RWPE2 (cell line): ENCODE measurements at regions not wholly inside any gene's neighbourhood (a gene's known extent, or its start where the extent isn't known, plus 50 kb on each side); places are given as distances from the start of the nearest gene placed in this dataset.

Experiments
- ATAC-seq: fragments of 200-7000 bp; cut with Tn5 transposase; 3 replicates; pipeline ENCODE4 v1.9.1; 2021; ENCODE audit warnings: low read depth
- DNase-seq: peaks from one replicate; pipeline ENCODE4 v3.0.0-alpha.2; 2020; ENCODE audit warnings: low spot score
- H3K27ac ChIP-seq: fragments of 450-650 bp; 2 replicates; pipeline ENCODE4 v1.5.1; 2017; ENCODE audit warnings: mild to moderate bottlenecking; ENCODE audit not compliant: poor library complexity, severe bottlenecking
- H3K27me3 ChIP-seq: fragments of 250-450 bp; sonication (Bioruptor Pico); 2 replicates; pipeline ENCODE4 v1.5.1; 2021; ENCODE audit warnings: mild to moderate bottlenecking, moderate library complexity; ENCODE audit not compliant: insufficient read depth, poor library complexity, severe bottlenecking
- H3K36me3 ChIP-seq: fragments of 250-450 bp; sonication (Bioruptor Pico); 2 replicates; pipeline ENCODE4 v1.5.1; 2020; ENCODE audit warnings: low read depth, mild to moderate bottlenecking, moderate library complexity
- H3K4me1 ChIP-seq: fragments of 250-450 bp; sonication (Bioruptor Pico); 2 replicates; pipeline ENCODE4 v1.5.1; 2021; ENCODE audit warnings: mild to moderate bottlenecking, moderate library complexity; ENCODE audit not compliant: insufficient read depth, poor library complexity, severe bottlenecking
- H3K4me3 ChIP-seq: fragments of 250-450 bp; sonication (Bioruptor Pico); 2 replicates; pipeline ENCODE4 v1.5.1; 2021; ENCODE audit warnings: mild to moderate bottlenecking, moderate library complexity; ENCODE audit not compliant: severe bottlenecking
- H3K9me3 ChIP-seq: fragments of 250-450 bp; sonication (Bioruptor Pico); 2 replicates; pipeline ENCODE4 v1.5.1; 2021; ENCODE audit warnings: mild to moderate bottlenecking, moderate library complexity; ENCODE audit not compliant: severe bottlenecking
- CTCF ChIP-seq: fragments of 450-650 bp; IDR thresholded peaks from one replicate; pipeline ENCODE4 v1.5.1; 2017; ENCODE audit warnings: mild to moderate bottlenecking, moderate library complexity; ENCODE audit not compliant: poor library complexity, severe bottlenecking

- no peak overlapping the region for H3K27ac ChIP-seq
- H3K9me3 ChIP-seq = no peaks in the 10 kb centered on the region
- no peak for TF ChIP-seq CTCF
- no peak for ATAC-seq
- no peaks in the 10 kb centered on the region for H3K27me3 ChIP-seq
- no peak for DNase-seq
- no peak overlapping the region for H3K4me3 ChIP-seq
- no peaks in the 10 kb centered on the region for H3K4me1 ChIP-seq
- no peaks in the 10 kb centered on the region for H3K36me3 ChIP-seq
Observed at GRCh38 chr10:6891924-6892323, 311.8 kb upstream of the PRKCQ start.

- Histone ChIP-seq H3K4me3 (no peak overlapping the region), H3K27me3 (no peaks in the 10 kb centered on the region), H3K4me1 (no peaks in the 10 kb centered on the region), H3K36me3 (no peaks in the 10 kb centered on the region), H3K9me3 (no peaks in the 10 kb centered on the region), H3K27ac (no peak overlapping the region)
- DNase-seq (no peak), ATAC-seq (no peak)
- TF ChIP-seq CTCF = no peak
Observed at GRCh38 chr10:6889718-6890117, 309.6 kb upstream of the PRKCQ start.

- ATAC-seq (no peak), DNase-seq (no peak)
- Histone ChIP-seq H3K4me1 (no peaks in the 10 kb centered on the region), H3K36me3 (no peaks in the 10 kb centered on the region), H3K27ac (no peak overlapping the region), H3K27me3 (no peaks in the 10 kb centered on the region), H3K4me3 (no peak overlapping the region), H3K9me3 (no peaks in the 10 kb centered on the region)
- no peak for TF ChIP-seq CTCF
Observed at GRCh38 chr10:6888434-6888833, 308.4 kb upstream of the PRKCQ start.

- Histone ChIP-seq H3K4me1 (no peaks in the 10 kb centered on the region), H3K36me3 (no peaks in the 10 kb centered on the region), H3K4me3 (no peak overlapping the region), H3K9me3 (peaks cover 2% of the 10 kb centered on the region), H3K27ac (no peak overlapping the region), H3K27me3 (no peaks in the 10 kb centered on the region)
- no peak for ATAC-seq
- TF ChIP-seq CTCF = no peak
- no peak for DNase-seq
Observed at GRCh38 chr10:6885284-6885683, 305.2 kb upstream of the PRKCQ start.

- no peak for ATAC-seq
- H3K9me3 ChIP-seq = peaks cover 2% of the 10 kb centered on the region
- H3K4me3 ChIP-seq = no peak overlapping the region
- no peak for TF ChIP-seq CTCF
- no peaks in the 10 kb centered on the region for H3K36me3 ChIP-seq
- H3K27ac ChIP-seq = no peak overlapping the region
- no peaks in the 10 kb centered on the region for H3K27me3 ChIP-seq
- H3K4me1 ChIP-seq = no peaks in the 10 kb centered on the region
- no peak for DNase-seq
Observed at GRCh38 chr10:6881987-6882386, 301.9 kb upstream of the PRKCQ start.
